Activated CD8-positive, alpha-beta memory T cell treated with anti-CD3 and anti-CD28 coated beads, Interleukin-2, amount 50 U/mL, for 48 hours (primary cell): ENCODE measurements at regions not wholly inside any gene's neighbourhood (a gene's known extent, or its start where the extent isn't known, plus 50 kb on each side); places are given as distances from the start of the nearest gene placed in this dataset.

ENCODE experiments used
- DNase-seq: peaks from one replicate; pipeline ENCODE4 v3.0.0-alpha.2; 2020

- DNase-seq, result no peak
These were observed 54.3 kb downstream of the TMEM215 start for GRCh38 chr9:32837551-32838058.

- DNase-seq, result no peak
These were observed 55.9 kb downstream of the TMEM215 start for GRCh38 chr9:32839013-32839885.

- no peak for DNase-seq
These were observed 58.0 kb downstream of the TMEM215 start for GRCh38 chr9:32841314-32841713.

- DNase-seq, result no peak
These were observed 60.0 kb downstream of the TMEM215 start for GRCh38 chr9:32843295-32843694.

GRCh38 chr9:32844259-32844658 lies 60.9 kb downstream of the TMEM215 start:
- DNase-seq, result no peak

- no peak for DNase-seq
These were observed 70.9 kb downstream of the TMEM215 start for GRCh38 chr9:32854271-32854670.

- no peak for DNase-seq
These were observed 72.4 kb downstream of the TMEM215 start for GRCh38 chr9:32855752-32856151.

GRCh38 chr9:32863291-32863690 lies 80.0 kb downstream of the TMEM215 start:
- no peak for DNase-seq

- DNase-seq, result no peak
These were observed 81.6 kb downstream of the TMEM215 start for GRCh38 chr9:32864971-32865370.

- peak; percentile 51 for DNase-seq
These were observed 82.9 kb downstream of the TMEM215 start for GRCh38 chr9:32866273-32866672.

- no peak for DNase-seq
These were observed 83.7 kb downstream of the TMEM215 start for GRCh38 chr9:32867026-32867425.

GRCh38 chr9:32867601-32868204 lies 84.4 kb downstream of the TMEM215 start:
- DNase-seq, result no peak

GRCh38 chr9:32869404-32869803 lies 86.1 kb downstream of the TMEM215 start:
- no peak for DNase-seq

- DNase-seq, result no peak
These were observed 89.8 kb downstream of the TMEM215 start for GRCh38 chr9:32873131-32873530.

GRCh38 chr9:32873553-32873952 lies 90.2 kb downstream of the TMEM215 start:
- no peak for DNase-seq

GRCh38 chr9:32875242-32875641 lies 91.9 kb downstream of the TMEM215 start:
- no peak for DNase-seq

- DNase-seq, result no peak
These were observed 92.4 kb downstream of the TMEM215 start for GRCh38 chr9:32875748-32876147.

- DNase-seq, result no peak
These were observed 93.8 kb downstream of the TMEM215 start for GRCh38 chr9:32877103-32877502.

- DNase-seq, result no peak
These were observed 94.4 kb downstream of the TMEM215 start for GRCh38 chr9:32877639-32878217.

- DNase-seq, result no peak
These were observed 96.0 kb downstream of the TMEM215 start for GRCh38 chr9:32879335-32879734.

GRCh38 chr9:32881948-32882347 lies 98.6 kb downstream of the TMEM215 start:
- no peak for DNase-seq

GRCh38 chr9:32882705-32883104 lies 99.4 kb downstream of the TMEM215 start:
- no peak for DNase-seq

GRCh38 chr9:32884482-32884881 lies 101.1 kb downstream of the TMEM215 start:
- DNase-seq, result no peak

- DNase-seq, result no peak
These were observed 102.7 kb downstream of the TMEM215 start for GRCh38 chr9:32886021-32886420.
